ENCODE measurements at regions not wholly inside any gene's neighbourhood (a gene's known extent, or its start where the extent isn't known, plus 50 kb on each side); places are given as distances from the start of the nearest gene placed in this dataset.

DNA sequence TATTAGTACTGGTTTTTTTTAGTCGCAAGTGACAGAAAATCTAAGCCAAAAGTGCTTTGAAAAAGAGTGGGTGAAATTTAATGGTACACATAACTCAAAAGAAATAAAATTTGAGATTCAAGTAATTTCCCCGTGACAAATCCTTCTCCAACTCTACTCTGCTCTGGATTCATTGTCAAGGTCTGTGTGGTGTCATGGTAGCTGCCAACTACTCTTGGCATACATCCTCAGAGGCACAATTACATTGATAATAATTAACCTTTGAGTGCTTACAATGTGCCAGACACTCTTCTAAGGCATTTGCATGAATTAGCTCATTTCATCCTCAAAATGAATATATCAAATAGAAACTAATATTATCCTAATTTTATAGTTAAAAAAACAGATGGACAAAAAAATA is 1153.9 kb upstream of the NCAM2 start:
- DNase-seq (ENCODE audit: low spot score), result no peak

DNA sequence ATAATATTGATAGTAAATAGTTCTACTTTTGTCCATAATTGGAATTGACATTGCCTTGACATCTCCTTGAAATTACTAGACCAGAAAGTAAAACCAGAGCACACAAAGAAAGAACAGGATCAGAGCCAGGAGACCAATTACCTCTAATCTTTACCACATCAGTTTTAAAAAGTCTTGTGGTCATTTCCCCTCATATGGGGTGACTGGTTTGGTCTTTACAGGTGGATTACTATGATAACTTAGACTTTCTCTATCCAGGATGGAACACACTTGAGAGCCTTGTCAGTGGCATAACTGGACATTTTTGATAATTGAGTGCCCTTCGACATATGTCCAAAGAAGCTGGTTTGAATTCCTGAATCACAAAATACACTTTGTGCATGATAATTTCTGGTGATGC is 1148.1 kb upstream of the NCAM2 start:
- no peak for DNase-seq (ENCODE audit: low spot score)

DNA sequence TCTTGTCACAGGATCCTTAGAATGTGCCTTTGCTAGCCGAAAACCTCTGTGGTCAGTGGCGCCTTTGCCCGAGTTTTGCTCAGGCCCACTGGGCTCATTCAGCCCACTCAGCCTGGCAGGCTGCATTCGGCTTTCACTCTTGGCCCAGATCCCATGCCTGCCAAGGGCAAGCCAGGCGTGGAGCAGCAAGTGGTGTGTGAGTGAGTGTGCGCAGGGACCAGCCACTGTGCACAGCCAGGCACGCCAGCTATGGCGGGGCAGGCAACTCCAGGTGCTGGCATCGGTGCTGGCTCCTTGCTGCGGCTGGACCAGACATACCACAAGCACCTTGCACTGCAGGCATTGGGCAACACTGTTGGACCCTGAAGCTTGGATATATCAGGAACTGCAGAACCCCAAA is 1145.1 kb upstream of the NCAM2 start:
- DNase-seq (ENCODE audit: low spot score), result no peak

- DNase-seq (ENCODE audit: low spot score), result no peak
Observed at GRCh38 chr21:19853709-19854575, 1144.3 kb upstream of the NCAM2 start.

- no peak for DNase-seq (ENCODE audit: low spot score)
Observed at GRCh38 chr21:19855522-19855921, 1142.7 kb upstream of the NCAM2 start.

GRCh38 chr21:19864476-19864875 is 1133.7 kb upstream of the NCAM2 start:
- no peak for DNase-seq (ENCODE audit: low spot score)

GRCh38 chr21:19870682-19871081 is 1127.5 kb upstream of the NCAM2 start:
- no peak for DNase-seq (ENCODE audit: low spot score)

GRCh38 chr21:19874521-19874920 is 1123.7 kb upstream of the NCAM2 start:
- no peak for DNase-seq (ENCODE audit: low spot score)

GRCh38 chr21:19878133-19878532 is 1120.1 kb upstream of the NCAM2 start:
- no peak for DNase-seq (ENCODE audit: low spot score)

DNA sequence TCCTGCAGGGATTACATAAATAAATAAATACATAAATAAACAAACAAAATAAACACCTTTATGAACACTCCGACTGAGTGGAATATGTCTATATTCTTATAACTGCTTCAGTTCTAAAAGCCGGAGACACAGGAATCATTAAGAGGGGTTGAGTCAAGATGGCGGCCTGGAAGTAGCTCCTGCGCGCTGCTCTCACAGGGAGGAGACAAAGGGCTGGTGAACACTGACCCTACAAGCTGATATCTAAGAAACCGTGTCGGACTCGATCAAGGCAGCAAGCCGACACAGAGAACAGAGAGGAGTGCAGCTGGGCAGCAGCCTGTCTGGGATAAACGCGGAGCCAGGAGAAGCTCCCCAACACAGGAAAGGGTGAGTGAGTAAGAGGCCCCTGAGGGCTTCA is 1098.6 kb upstream of the NCAM2 start:
- no peak for DNase-seq (ENCODE audit: low spot score)

DNA sequence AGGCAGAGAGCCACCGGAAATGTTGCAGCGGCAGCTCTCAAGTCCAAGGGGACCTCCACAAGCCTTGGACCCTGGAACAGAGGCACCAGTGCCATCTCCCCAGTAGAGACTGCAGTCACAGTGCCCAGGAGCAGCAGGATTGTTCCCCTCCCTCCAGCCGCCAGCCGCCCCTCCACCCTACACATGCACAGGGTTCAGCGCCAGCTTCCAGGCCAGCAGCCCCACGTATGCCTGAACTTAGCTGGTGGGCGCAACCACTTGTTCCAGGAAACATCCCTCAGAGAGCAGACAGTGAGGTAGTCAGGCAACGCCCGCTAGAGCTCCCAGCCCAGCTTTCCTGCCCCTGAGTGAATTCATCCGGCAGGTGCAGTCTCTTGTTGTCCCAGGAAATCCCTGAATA is 1098.1 kb upstream of the NCAM2 start:
- DNase-seq (ENCODE audit: low spot score), result no peak

DNA sequence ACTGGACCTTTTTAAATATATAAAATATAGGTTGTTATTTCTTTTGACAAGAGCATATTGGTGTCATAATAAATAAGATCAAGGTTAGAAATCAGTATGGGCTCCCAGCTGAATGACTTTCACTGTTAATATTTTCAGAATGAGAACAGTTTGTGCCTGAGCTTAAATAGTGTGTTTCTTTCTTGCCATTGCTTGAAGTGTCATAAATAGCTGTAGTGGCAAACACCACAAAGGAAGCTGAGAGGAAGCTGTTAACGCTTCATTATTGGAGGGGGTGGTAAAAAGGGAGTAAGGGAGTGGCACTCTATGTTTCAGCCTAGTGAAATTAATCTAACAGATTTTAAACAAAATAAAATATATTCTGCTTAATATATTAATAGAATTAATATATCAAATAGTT is 1089.8 kb upstream of the NCAM2 start:
- DNase-seq (ENCODE audit: low spot score), result no peak

DNA sequence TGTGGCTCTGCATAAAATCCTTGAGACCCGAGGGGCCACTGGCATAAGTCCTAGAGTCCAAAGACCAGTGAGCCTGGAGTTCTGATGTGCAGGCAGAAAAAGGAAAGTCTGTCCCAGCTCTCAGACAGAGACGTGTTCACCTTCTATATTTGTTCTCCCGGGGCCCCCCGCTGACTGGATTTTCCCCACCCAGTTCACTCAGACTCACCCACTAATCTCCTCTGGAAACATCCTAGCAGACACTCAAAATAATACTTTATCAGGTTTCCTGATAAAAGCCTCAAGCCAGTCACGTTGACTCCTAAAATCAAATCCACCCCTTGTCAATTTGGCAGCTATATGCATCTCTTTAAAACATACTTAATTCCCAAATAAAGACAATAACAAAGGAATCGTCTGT is 1084.2 kb upstream of the NCAM2 start:
- no peak for DNase-seq (ENCODE audit: low spot score)

DNA sequence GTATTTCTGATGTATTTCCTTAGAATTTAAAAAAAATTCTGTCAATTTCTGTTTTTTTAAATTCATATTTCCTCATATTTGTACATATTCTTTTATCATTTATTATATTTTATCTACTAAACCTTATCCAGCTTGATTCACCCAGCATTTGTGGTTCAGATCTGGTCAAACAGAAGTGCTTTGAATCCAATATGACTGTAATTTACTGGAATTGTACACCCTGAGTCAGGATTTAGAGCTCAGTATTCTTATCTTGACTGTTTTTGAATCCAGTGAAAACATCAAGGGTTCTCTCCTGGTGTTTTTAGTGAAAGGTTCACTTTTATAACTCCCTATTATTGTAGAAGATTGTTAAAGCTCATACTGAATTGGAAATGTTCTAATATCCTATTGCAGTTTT is 1077.0 kb upstream of the NCAM2 start:
- no peak for DNase-seq (ENCODE audit: low spot score)

DNA sequence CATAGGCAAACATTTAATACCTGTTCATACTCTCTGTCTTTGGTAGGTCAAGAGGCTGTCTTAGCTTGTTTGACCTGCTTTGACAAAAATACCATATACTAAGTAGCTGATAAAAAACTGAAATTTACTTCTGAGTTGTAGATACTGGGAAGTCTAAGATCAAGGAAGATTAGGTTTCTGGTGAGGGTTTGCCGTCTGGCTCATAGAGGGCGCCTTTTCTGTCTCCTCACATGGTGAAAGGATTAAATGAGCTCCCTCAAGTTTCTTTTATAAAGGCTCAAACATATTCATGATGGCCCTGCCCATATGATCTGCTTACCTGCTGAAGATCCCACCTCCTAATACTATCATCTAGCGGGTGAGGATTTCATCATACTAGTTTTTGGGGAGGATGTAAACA is 1076.1 kb upstream of the NCAM2 start:
- DNase-seq (ENCODE audit: low spot score), result no peak

DNA sequence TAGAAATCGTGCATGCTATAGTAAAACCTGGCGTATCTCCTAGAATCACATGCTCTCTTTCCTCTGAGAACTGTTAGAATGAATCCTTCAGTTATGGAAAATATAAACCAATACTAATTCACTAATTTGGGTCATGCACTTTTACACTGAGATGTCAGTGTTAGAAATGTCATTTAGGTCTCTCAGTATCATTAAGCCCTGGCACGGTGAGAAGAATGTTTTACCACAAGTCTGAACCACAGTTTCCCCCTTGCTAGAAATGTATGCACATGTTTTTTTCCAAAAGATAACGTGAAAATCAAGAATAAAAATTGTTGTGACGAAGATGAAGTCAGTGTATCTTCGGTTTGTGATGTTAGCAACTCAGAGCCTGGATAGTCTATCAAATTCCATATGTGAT is 1062.7 kb upstream of the NCAM2 start:
- no peak for DNase-seq (ENCODE audit: low spot score)

DNA sequence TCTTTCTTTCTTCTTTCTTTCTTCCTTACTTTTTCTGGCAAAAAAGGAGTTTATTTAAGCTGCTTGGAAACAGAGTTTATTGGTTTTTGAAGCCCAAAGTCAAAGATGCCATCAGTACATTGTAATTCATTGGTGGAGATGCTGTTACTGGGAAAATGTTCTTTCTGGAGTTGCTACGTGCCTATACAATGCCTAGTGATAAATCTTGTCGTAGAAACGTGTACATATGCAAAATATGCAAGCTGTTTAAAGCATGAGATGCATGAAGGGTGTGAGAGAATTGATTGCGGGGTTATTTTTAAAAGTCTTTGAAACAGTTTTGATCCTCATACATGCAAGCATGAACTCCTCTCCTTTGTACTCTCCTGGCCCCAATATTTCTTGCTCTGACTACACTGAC is 1060.6 kb upstream of the NCAM2 start:
- DNase-seq (ENCODE audit: low spot score), result no peak

DNA sequence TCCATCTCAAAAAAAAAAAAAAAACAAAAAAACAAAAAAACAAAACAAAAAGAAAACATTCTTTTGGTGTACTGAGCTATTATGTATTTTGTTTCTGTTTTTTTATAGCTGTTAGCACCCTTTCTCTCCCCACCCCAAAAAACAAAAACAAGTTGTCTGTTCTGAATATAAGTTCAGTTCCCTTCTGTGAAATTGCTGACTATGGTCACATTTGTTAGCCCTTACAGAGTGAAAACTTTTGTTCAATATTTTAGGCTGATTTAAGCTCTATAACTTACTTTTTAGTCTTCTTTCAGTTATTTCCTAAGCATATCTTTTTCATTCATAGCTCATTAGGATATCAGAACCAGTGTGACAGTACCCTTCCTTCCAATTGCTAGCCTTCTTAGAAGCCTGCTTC is 1056.6 kb upstream of the NCAM2 start:
- DNase-seq (ENCODE audit: low spot score), result no peak

DNA sequence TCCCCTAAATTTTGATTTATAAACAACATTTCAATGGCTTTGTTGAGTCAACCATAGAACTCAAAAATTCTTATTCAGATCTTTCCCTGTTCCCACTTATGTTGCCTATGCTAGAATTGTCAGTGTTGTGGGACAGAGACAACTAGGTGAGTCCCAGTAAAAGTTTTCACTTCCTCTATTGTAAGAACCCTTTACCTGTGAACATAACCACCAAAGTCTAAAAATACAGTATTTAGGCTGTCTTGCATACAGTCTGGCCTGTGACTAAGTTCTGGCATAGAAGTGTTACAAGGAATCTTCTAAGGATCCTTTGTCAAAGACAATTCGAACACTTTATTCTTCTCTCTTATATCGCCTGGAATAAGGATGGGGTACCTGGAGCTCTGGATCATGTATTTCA is 1047.9 kb upstream of the NCAM2 start:
- no peak for DNase-seq (ENCODE audit: low spot score)

DNA sequence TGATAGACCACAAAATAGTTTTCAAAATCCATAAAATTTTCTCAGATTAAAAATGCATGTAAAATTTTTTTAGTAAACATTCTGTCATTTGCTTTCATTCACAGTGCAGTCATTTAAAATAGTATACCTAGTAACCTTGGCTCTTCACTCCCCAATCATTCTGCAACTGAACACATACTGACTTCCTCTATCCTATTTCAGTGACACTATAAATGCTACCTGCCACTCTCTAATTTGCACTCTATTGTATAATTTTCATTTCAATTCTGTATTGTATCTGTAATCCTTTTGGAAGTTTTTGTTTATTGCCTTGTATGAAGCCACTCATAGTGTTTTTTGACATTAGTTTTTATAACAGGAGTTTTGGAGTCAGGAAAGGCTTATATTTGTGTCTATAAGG is 1029.1 kb upstream of the NCAM2 start:
- DNase-seq (ENCODE audit: low spot score), result no peak

- no peak for DNase-seq (ENCODE audit: low spot score)
Observed at GRCh38 chr21:19981938-19982337, 1016.3 kb upstream of the NCAM2 start.

GRCh38 chr21:19986396-19986795 is 1011.8 kb upstream of the NCAM2 start:
- no peak for DNase-seq (ENCODE audit: low spot score)

DNA sequence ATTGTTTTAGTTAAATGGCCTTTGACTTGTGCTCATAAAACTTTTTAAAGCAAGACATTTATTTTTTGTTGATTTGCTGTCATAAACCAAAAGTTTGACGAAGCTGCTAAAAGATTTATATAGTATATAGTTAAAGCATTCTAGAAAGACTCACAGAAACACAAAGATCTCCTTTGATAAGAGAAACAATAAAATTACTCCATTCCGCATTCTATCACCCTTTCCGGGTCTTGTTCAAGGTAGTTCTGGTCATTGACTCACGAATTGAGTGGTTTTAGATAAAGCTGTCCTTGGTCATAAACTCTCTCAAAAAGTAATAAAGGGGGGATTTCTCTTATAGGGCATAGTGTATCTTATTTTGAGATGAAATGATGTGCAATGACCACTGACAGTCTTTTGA is 1010.5 kb upstream of the NCAM2 start:
- DNase-seq (ENCODE audit: low spot score), result no peak

GRCh38 chr21:19992540-19992939 is 1005.7 kb upstream of the NCAM2 start:
- no peak for DNase-seq (ENCODE audit: low spot score)
